ENCODE measurements at regions not wholly inside any gene's neighbourhood (a gene's known extent, or its start where the extent isn't known, plus 50 kb on each side); places are given as distances from the start of the nearest gene placed in this dataset.

DNA sequence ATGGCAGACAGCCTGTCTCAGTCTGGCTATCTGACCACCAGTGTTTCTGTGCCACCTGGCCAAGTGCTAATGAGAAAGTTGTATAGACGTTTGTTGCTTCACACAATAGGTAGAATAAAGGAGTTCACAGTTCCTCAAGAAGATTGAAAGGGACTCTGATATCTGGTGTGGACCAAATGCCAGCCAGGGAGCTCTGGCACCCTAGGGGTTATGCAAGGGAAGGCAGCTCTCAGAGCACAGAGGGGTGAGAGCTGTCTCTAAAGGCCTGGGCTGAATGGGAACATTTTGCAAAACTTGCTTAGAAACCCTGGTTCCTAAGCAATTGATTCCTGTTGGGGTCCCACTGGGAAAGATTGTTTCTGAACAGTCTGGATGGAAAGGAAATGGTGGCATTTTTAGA, 553.8 kb downstream of the EPHA4 start:
- Histone ChIP-seq H3K9ac (ENCODE audit: extremely low read depth, insufficient read length, low read length) (no peak overlapping the region), H3K23ac (ENCODE audit: insufficient read length, low read depth, low read length) (no peak overlapping the region), H3K18ac (ENCODE audit: insufficient read length, low read depth, low read length) (no peak overlapping the region), H3K56ac (ENCODE audit: insufficient read length, low read depth, low read length) (no peak overlapping the region), H2BK120ac (ENCODE audit: low read depth, low read length, poor library complexity, severe bottlenecking) (no peak overlapping the region), H4K20me1 (ENCODE audit: control insufficient read depth, insufficient read depth, insufficient read length) (no peaks in the 10 kb centered on the region), H3K79me1 (ENCODE audit: insufficient read depth, low read depth, low read length, poor library complexity, severe bottlenecking) (no peaks in the 10 kb centered on the region), H3K27ac (ENCODE audit: insufficient read length, low read depth, low read length) (no peak overlapping the region), H3K4me1 (ENCODE audit: insufficient read depth, low read length) (no peaks in the 10 kb centered on the region), H4K8ac (replicated peaks; ENCODE audit: insufficient read length, low read depth, low read length) (no peak overlapping the region), H3T11ph (ENCODE audit: low read length) (no peak overlapping the region), H2BK5ac (ENCODE audit: insufficient read length, low read length) (no peak overlapping the region), H3K79me2 (ENCODE audit: insufficient read depth, low read length) (no peaks in the 10 kb centered on the region), H2AFZ (ENCODE audit: low read length) (no peak overlapping the region), H3K4me2 (ENCODE audit: insufficient read depth, insufficient read length, low read length) (no peak overlapping the region), H2AK5ac (ENCODE audit: insufficient read length, low read length) (no peak overlapping the region), H3K9me3 (ENCODE audit: control insufficient read depth, low read depth, low read length) (no peaks in the 10 kb centered on the region), H2BK15ac (ENCODE audit: low read depth, low read length) (no peak overlapping the region), H3K4ac (ENCODE audit: low read depth, low read length) (no peak overlapping the region), H2BK20ac (ENCODE audit: low read depth, low read length, poor library complexity, severe bottlenecking) (no peak overlapping the region), H4K91ac (ENCODE audit: insufficient read length, low read depth, low read length) (no peak overlapping the region), H4K5ac (ENCODE audit: insufficient read length, low read depth, low read length) (no peak overlapping the region), H3K27me3 (ENCODE audit: insufficient read depth, low read length) (no peaks in the 10 kb centered on the region), H2BK12ac (ENCODE audit: insufficient read length, low read depth, low read length) (no peak overlapping the region), H3K14ac (ENCODE audit: insufficient read depth, low read length) (no peak overlapping the region), H3K23me2 (ENCODE audit: insufficient read length, low read depth, low read length, poor library complexity, severe bottlenecking) (no peaks in the 10 kb centered on the region)
- H3K27me3 Mint-ChIP-seq (ENCODE audit: low read depth) = peaks cover 2% of the 10 kb centered on the region; the same call in 1 of the 2 replicates
- peaks cover 19 to 24% of the 10 kb centered on the region in 2 experiments for H3K4me1 Mint-ChIP-seq
- no CpG with 5 or more reads among the region's 1 CpG for WGBS (ENCODE audit: extremely low coverage, insufficient read length, low lambda C conversion rate)
- DNase-seq = no peak
- no peak overlapping the region for H3K27ac Mint-ChIP-seq
- no peaks in the 10 kb centered on the region for H3K9me3 Mint-ChIP-seq
- no peaks in the 10 kb centered on the region for H3K36me3 Mint-ChIP-seq (ENCODE audit: insufficient read depth in 1 of 3, low read depth in 3 of 3)
- H3K4me3 Mint-ChIP-seq = no peak overlapping the region
- TF ChIP-seq, protein P1, sequence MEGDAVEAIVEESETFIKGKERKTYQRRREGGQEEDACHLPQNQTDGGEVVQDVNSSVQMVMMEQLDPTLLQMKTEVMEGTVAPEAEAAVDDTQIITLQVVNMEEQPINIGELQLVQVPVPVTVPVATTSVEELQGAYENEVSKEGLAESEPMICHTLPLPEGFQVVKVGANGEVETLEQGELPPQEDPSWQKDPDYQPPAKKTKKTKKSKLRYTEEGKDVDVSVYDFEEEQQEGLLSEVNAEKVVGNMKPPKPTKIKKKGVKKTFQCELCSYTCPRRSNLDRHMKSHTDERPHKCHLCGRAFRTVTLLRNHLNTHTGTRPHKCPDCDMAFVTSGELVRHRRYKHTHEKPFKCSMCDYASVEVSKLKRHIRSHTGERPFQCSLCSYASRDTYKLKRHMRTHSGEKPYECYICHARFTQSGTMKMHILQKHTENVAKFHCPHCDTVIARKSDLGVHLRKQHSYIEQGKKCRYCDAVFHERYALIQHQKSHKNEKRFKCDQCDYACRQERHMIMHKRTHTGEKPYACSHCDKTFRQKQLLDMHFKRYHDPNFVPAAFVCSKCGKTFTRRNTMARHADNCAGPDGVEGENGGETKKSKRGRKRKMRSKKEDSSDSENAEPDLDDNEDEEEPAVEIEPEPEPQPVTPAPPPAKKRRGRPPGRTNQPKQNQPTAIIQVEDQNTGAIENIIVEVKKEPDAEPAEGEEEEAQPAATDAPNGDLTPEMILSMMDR (conservative IDR thresholded peaks at IDR 0.05) = peak; percentile 46
